ENCODE measurements at regions not wholly inside any gene's neighbourhood (a gene's known extent, or its start where the extent isn't known, plus 50 kb on each side); places are given as distances from the start of the nearest gene placed in this dataset.
"Not testable (repeated sequence)": the region's sequence is repeated elsewhere in the genome, so short reads cannot be mapped to it uniquely, and the experiment has no call there.

GRCh38 chr2:131584380-131584779, 56.7 kb downstream of the CCDC74A start:
- no peak overlapping the region for H3K27ac ChIP-seq (ENCODE audit: low read length)
- no peaks in the 10 kb centered on the region for H3K36me3 ChIP-seq (ENCODE audit: control insufficient read depth in 1 of 2, insufficient read depth in 2 of 2, low read length in 2 of 2)
- no peaks in the 10 kb centered on the region for H3K4me1 ChIP-seq (ENCODE audit: control insufficient read depth in 1 of 2, insufficient read depth in 2 of 2, low read length in 2 of 2)
- no peaks in the 10 kb centered on the region for H3K27me3 ChIP-seq (ENCODE audit: low read depth, low read length)
- H3K4me3 ChIP-seq (ENCODE audit: low read depth in 1 of 2, low read length in 2 of 2), result no peak overlapping the region
- no peaks in the 10 kb centered on the region for H3K9me3 ChIP-seq (ENCODE audit: control insufficient read depth in 1 of 2, low read length in 2 of 2)

- H3K9me3 ChIP-seq (ENCODE audit: control insufficient read depth in 1 of 2, low read length in 2 of 2), result no peaks in the 10 kb centered on the region
- no peak overlapping the region for H3K4me3 ChIP-seq (ENCODE audit: low read depth in 1 of 2, low read length in 2 of 2)
- H3K27me3 ChIP-seq (ENCODE audit: low read depth, low read length), result no peaks in the 10 kb centered on the region
- no peaks in the 10 kb centered on the region for H3K36me3 ChIP-seq (ENCODE audit: control insufficient read depth in 1 of 2, insufficient read depth in 2 of 2, low read length in 2 of 2)
- no peaks in the 10 kb centered on the region for H3K4me1 ChIP-seq (ENCODE audit: control insufficient read depth in 1 of 2, insufficient read depth in 2 of 2, low read length in 2 of 2)
- no peak overlapping the region for H3K27ac ChIP-seq (ENCODE audit: low read length)
These were observed 57.3 kb downstream of the CCDC74A start for GRCh38 chr2:131584940-131585339.

- H3K36me3 ChIP-seq (ENCODE audit: control insufficient read depth in 1 of 2, insufficient read depth in 2 of 2, low read length in 2 of 2), result no peaks in the 10 kb centered on the region
- H3K27me3 ChIP-seq (ENCODE audit: low read depth, low read length), result no peaks in the 10 kb centered on the region
- no peaks in the 10 kb centered on the region for H3K4me1 ChIP-seq (ENCODE audit: control insufficient read depth in 1 of 2, insufficient read depth in 2 of 2, low read length in 2 of 2)
- H3K27ac ChIP-seq (ENCODE audit: low read length), result no peak overlapping the region
- H3K9me3 ChIP-seq (ENCODE audit: control insufficient read depth in 1 of 2, low read length in 2 of 2), result no peaks in the 10 kb centered on the region
- no peak overlapping the region for H3K4me3 ChIP-seq (ENCODE audit: low read depth in 1 of 2, low read length in 2 of 2)
These were observed 60.6 kb downstream of the CCDC74A start for GRCh38 chr2:131588152-131588873.

- not testable (repeated sequence) for H3K27me3 ChIP-seq (ENCODE audit: low read depth, low read length); H3K27ac ChIP-seq (ENCODE audit: low read length); H3K36me3 ChIP-seq (ENCODE audit: control insufficient read depth in 1 of 2, insufficient read depth in 2 of 2, low read length in 2 of 2); H3K4me3 ChIP-seq (ENCODE audit: low read depth in 1 of 2, low read length in 2 of 2); H3K9me3 ChIP-seq (ENCODE audit: control insufficient read depth in 1 of 2, low read length in 2 of 2); H3K4me1 ChIP-seq (ENCODE audit: control insufficient read depth in 1 of 2, insufficient read depth in 2 of 2, low read length in 2 of 2)
These were observed 61.4 kb downstream of the CCDC74A start for GRCh38 chr2:131589126-131589525.

- Histone ChIP-seq H3K27ac (ENCODE audit: low read length) (no peak overlapping the region), H3K4me1 (ENCODE audit: control insufficient read depth in 1 of 2, insufficient read depth in 2 of 2, low read length in 2 of 2) (no peaks in the 10 kb centered on the region), H3K9me3 (ENCODE audit: control insufficient read depth in 1 of 2, low read length in 2 of 2) (no peaks in the 10 kb centered on the region), H3K4me3 (ENCODE audit: low read depth in 1 of 2, low read length in 2 of 2) (no peak overlapping the region), H3K27me3 (ENCODE audit: low read depth, low read length) (no peaks in the 10 kb centered on the region), H3K36me3 (ENCODE audit: control insufficient read depth in 1 of 2, insufficient read depth in 2 of 2, low read length in 2 of 2) (no peaks in the 10 kb centered on the region)
These were observed 62.7 kb downstream of the CCDC74A start for GRCh38 chr2:131590366-131590765.

- no peak overlapping the region for H3K27ac ChIP-seq (ENCODE audit: low read length)
- H3K9me3 ChIP-seq (ENCODE audit: control insufficient read depth in 1 of 2, low read length in 2 of 2), result no peaks in the 10 kb centered on the region
- no peaks in the 10 kb centered on the region for H3K36me3 ChIP-seq (ENCODE audit: control insufficient read depth in 1 of 2, insufficient read depth in 2 of 2, low read length in 2 of 2)
- no peaks in the 10 kb centered on the region for H3K4me1 ChIP-seq (ENCODE audit: control insufficient read depth in 1 of 2, insufficient read depth in 2 of 2, low read length in 2 of 2)
- no peaks in the 10 kb centered on the region for H3K27me3 ChIP-seq (ENCODE audit: low read depth, low read length)
- H3K4me3 ChIP-seq (ENCODE audit: low read depth in 1 of 2, low read length in 2 of 2), result no peak overlapping the region
These were observed 63.2 kb downstream of the CCDC74A start for GRCh38 chr2:131590896-131591295.

GRCh38 chr2:131596561-131596960, 68.9 kb downstream of the CCDC74A start:
- H3K27me3 ChIP-seq (ENCODE audit: low read depth, low read length); H3K4me1 ChIP-seq (ENCODE audit: control insufficient read depth in 1 of 2, insufficient read depth in 2 of 2, low read length in 2 of 2); H3K27ac ChIP-seq (ENCODE audit: low read length); H3K36me3 ChIP-seq (ENCODE audit: control insufficient read depth in 1 of 2, insufficient read depth in 2 of 2, low read length in 2 of 2); H3K9me3 ChIP-seq (ENCODE audit: control insufficient read depth in 1 of 2, low read length in 2 of 2); H3K4me3 ChIP-seq (ENCODE audit: low read depth in 1 of 2, low read length in 2 of 2): not testable (repeated sequence)

GRCh38 chr2:131602444-131602843, 74.8 kb downstream of the CCDC74A start:
- not testable (repeated sequence) for H3K4me3 ChIP-seq (ENCODE audit: low read depth in 1 of 2, low read length in 2 of 2); H3K27ac ChIP-seq (ENCODE audit: low read length); H3K36me3 ChIP-seq (ENCODE audit: control insufficient read depth in 1 of 2, insufficient read depth in 2 of 2, low read length in 2 of 2); H3K4me1 ChIP-seq (ENCODE audit: control insufficient read depth in 1 of 2, insufficient read depth in 2 of 2, low read length in 2 of 2); H3K27me3 ChIP-seq (ENCODE audit: low read depth, low read length); H3K9me3 ChIP-seq (ENCODE audit: control insufficient read depth in 1 of 2, low read length in 2 of 2)

GRCh38 chr2:131604652-131605051, 77.0 kb downstream of the CCDC74A start:
- not testable (repeated sequence) for H3K9me3 ChIP-seq (ENCODE audit: control insufficient read depth in 1 of 2, low read length in 2 of 2); H3K4me3 ChIP-seq (ENCODE audit: low read depth in 1 of 2, low read length in 2 of 2); H3K27ac ChIP-seq (ENCODE audit: low read length); H3K36me3 ChIP-seq (ENCODE audit: control insufficient read depth in 1 of 2, insufficient read depth in 2 of 2, low read length in 2 of 2); H3K4me1 ChIP-seq (ENCODE audit: control insufficient read depth in 1 of 2, insufficient read depth in 2 of 2, low read length in 2 of 2); H3K27me3 ChIP-seq (ENCODE audit: low read depth, low read length)

- H3K36me3 ChIP-seq (ENCODE audit: control insufficient read depth in 1 of 2, insufficient read depth in 2 of 2, low read length in 2 of 2); H3K4me1 ChIP-seq (ENCODE audit: control insufficient read depth in 1 of 2, insufficient read depth in 2 of 2, low read length in 2 of 2); H3K4me3 ChIP-seq (ENCODE audit: low read depth in 1 of 2, low read length in 2 of 2); H3K27me3 ChIP-seq (ENCODE audit: low read depth, low read length); H3K27ac ChIP-seq (ENCODE audit: low read length); H3K9me3 ChIP-seq (ENCODE audit: control insufficient read depth in 1 of 2, low read length in 2 of 2): not testable (repeated sequence)
These were observed 78.7 kb downstream of the CCDC74A start for GRCh38 chr2:131606366-131606765.

- H3K9me3 ChIP-seq (ENCODE audit: control insufficient read depth in 1 of 2, low read length in 2 of 2); H3K4me1 ChIP-seq (ENCODE audit: control insufficient read depth in 1 of 2, insufficient read depth in 2 of 2, low read length in 2 of 2); H3K27ac ChIP-seq (ENCODE audit: low read length); H3K36me3 ChIP-seq (ENCODE audit: control insufficient read depth in 1 of 2, insufficient read depth in 2 of 2, low read length in 2 of 2); H3K27me3 ChIP-seq (ENCODE audit: low read depth, low read length); H3K4me3 ChIP-seq (ENCODE audit: low read depth in 1 of 2, low read length in 2 of 2): not testable (repeated sequence)
These were observed 79.4 kb downstream of the CCDC74A start for GRCh38 chr2:131607056-131607455.

- H3K9me3 ChIP-seq (ENCODE audit: control insufficient read depth in 1 of 2, low read length in 2 of 2), result not testable (repeated sequence)
These were observed 86.9 kb downstream of the CCDC74A start for GRCh38 chr2:131614539-131614938.

More at GRCh38 chr2:131614539-131614938, 86.9 kb downstream of the CCDC74A start:
- not testable (repeated sequence) for H3K27ac ChIP-seq (ENCODE audit: low read length); H3K4me3 ChIP-seq (ENCODE audit: low read depth in 1 of 2, low read length in 2 of 2); H3K36me3 ChIP-seq (ENCODE audit: control insufficient read depth in 1 of 2, insufficient read depth in 2 of 2, low read length in 2 of 2); H3K4me1 ChIP-seq (ENCODE audit: control insufficient read depth in 1 of 2, insufficient read depth in 2 of 2, low read length in 2 of 2); H3K27me3 ChIP-seq (ENCODE audit: low read depth, low read length)

Measured in muscle layer of duodenum (tissue), 2 donors.